DND-41 (cell line): ENCODE measurements at regions not wholly inside any gene's neighbourhood (a gene's known extent, or its start where the extent isn't known, plus 50 kb on each side); places are given as distances from the start of the nearest gene placed in this dataset.

ENCODE experiments used
- ATAC-seq: fragments of 200-7000 bp; cut with Tn5 transposase; 3 replicates; pipeline ENCODE4 v1.9.1; 2021; ENCODE audit warnings: low read depth; ENCODE audit not compliant: insufficient read depth
- DNase-seq: peaks from one replicate; pipeline ENCODE4 v3.0.0-alpha.2; 2020
- H2AFZ ChIP-seq: 2 replicates; pipeline ENCODE4 v1.6.0; 2012; ENCODE audit warnings: low read depth, low read length
- H3K27ac ChIP-seq: 2 replicates; pipeline ENCODE4 v1.5.1; 2012; ENCODE audit warnings: low read length, inconsistent platforms
- H3K27me3 ChIP-seq: fragments of 200-600 bp; sonication (generic); 2 replicates; pipeline ENCODE4 v1.6.0; 2012; ENCODE audit warnings: low read length, mild to moderate bottlenecking, inconsistent platforms; ENCODE audit not compliant: insufficient read depth, poor library complexity
- H3K36me3 ChIP-seq: 2 replicates; pipeline ENCODE4 v1.5.1; 2012; ENCODE audit warnings: low read length, inconsistent platforms; ENCODE audit not compliant: insufficient read depth
- H3K4me1 ChIP-seq: 2 replicates; pipeline ENCODE4 v1.5.1; 2012; ENCODE audit warnings: mild to moderate bottlenecking, low read length; ENCODE audit not compliant: insufficient read depth
- H3K4me2 ChIP-seq: 2 replicates; pipeline ENCODE4 v1.6.0; 2012; ENCODE audit warnings: mild to moderate bottlenecking, moderate library complexity, low read length, inconsistent platforms; ENCODE audit not compliant: insufficient read depth
- H3K4me3 ChIP-seq, 2 experiments: fragments of 200-600 bp in 1 of 2; shearing (Covaris generic) in 1 of 2; 2 replicates each; pipeline ENCODE4 v1.5.1; 2012 to 2016; ENCODE audit warnings: inconsistent platforms in 2 of 2, low read length in 2 of 2, mild to moderate bottlenecking in 2 of 2, low read depth in 1 of 2, moderate library complexity in 1 of 2
- H3K79me2 ChIP-seq: 2 replicates; pipeline ENCODE4 v1.6.0; 2012; ENCODE audit warnings: low read length, inconsistent platforms; ENCODE audit not compliant: insufficient read depth
- H3K9ac ChIP-seq: 2 replicates; pipeline ENCODE4 v1.6.0; 2012; ENCODE audit warnings: low read depth, mild to moderate bottlenecking, inconsistent platforms, low read length, moderate library complexity
- H3K9me3 ChIP-seq: 2 replicates; pipeline ENCODE4 v1.5.1; 2012; ENCODE audit warnings: low read length, moderate library complexity, mild to moderate bottlenecking, inconsistent platforms; ENCODE audit not compliant: insufficient read depth, severe bottlenecking
- H4K20me1 ChIP-seq: 2 replicates; pipeline ENCODE4 v1.6.0; 2012; ENCODE audit warnings: low read length; ENCODE audit not compliant: insufficient read depth
- EZH2 ChIP-seq: IDR thresholded peaks from 3 replicates; pipeline ENCODE4 v1.6.1; 2012; ENCODE audit warnings: borderline replicate concordance, low read depth, mild to moderate bottlenecking, moderate library complexity, low read length, inconsistent platforms; ENCODE audit not compliant: severe bottlenecking
- TF ChIP-seq, protein P1 (sequence below): IDR thresholded peaks from 2 replicates; pipeline ENCODE4 v1.5.1; 2012; ENCODE audit warnings: borderline replicate concordance, low read length, moderate library complexity, mild to moderate bottlenecking; ENCODE audit not compliant: poor library complexity, severe bottlenecking; ENCODE audit errors: extremely low read depth

DNA sequence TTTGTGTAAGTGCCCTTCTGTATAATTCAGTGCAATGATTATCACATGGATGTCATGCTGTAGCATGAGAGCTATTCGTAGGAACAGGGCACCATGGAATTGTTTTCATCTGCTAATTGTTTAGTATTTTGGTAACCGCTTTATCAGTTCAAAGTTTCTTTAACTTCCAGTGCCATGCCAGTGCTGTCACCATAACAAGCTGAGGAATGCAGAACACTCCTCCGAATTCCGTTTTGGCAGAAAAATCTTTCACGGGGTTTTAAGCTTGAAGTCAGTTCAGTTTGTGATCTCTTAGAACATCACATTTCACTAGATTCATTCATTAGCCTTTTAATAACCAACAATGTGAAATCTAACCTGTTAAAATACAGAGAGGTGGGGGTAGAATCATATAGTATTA is 117.2 kb upstream of the SEMA3C start:
- Histone ChIP-seq H3K4me3 (no peak overlapping the region), H3K9ac (no peak overlapping the region), H3K27ac (no peak overlapping the region), H3K4me2 (no peak overlapping the region), H3K4me1 (no peaks in the 10 kb centered on the region), H3K79me2 (no peaks in the 10 kb centered on the region), H4K20me1 (no peaks in the 10 kb centered on the region), H3K27me3 (no peaks in the 10 kb centered on the region), H3K9me3 (no peaks in the 10 kb centered on the region), H3K36me3 (no peaks in the 10 kb centered on the region), H2AFZ (no peak overlapping the region)
- TF ChIP-seq EZH2, result no peak
- TF ChIP-seq, protein P1, sequence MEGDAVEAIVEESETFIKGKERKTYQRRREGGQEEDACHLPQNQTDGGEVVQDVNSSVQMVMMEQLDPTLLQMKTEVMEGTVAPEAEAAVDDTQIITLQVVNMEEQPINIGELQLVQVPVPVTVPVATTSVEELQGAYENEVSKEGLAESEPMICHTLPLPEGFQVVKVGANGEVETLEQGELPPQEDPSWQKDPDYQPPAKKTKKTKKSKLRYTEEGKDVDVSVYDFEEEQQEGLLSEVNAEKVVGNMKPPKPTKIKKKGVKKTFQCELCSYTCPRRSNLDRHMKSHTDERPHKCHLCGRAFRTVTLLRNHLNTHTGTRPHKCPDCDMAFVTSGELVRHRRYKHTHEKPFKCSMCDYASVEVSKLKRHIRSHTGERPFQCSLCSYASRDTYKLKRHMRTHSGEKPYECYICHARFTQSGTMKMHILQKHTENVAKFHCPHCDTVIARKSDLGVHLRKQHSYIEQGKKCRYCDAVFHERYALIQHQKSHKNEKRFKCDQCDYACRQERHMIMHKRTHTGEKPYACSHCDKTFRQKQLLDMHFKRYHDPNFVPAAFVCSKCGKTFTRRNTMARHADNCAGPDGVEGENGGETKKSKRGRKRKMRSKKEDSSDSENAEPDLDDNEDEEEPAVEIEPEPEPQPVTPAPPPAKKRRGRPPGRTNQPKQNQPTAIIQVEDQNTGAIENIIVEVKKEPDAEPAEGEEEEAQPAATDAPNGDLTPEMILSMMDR, result no peak
- no peak for ATAC-seq
- DNase-seq, result no peak

DNA sequence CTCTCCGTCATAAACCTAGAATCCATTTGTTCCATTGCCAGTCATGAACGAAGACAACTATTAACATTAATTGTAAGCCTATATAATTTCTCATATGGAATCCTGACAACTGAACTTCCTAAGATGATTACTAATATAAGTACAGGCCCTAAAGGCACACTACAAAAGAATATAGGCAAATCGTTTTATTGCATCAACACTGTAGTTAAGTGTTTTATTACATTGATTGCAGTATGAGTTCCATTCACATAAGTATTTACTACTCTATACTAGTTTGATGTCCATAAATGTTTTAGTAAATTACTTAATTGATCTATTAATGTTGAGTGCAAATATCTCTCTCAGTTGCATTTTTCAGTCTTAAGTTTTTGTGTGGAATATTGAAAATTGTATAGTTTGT is 113.1 kb upstream of the SEMA3C start:
- Histone ChIP-seq H3K36me3 (no peaks in the 10 kb centered on the region), H3K9me3 (no peaks in the 10 kb centered on the region), H3K27me3 (no peaks in the 10 kb centered on the region), H3K4me2 (no peak overlapping the region), H3K4me1 (no peaks in the 10 kb centered on the region), H4K20me1 (no peaks in the 10 kb centered on the region), H2AFZ (no peak overlapping the region), H3K79me2 (no peaks in the 10 kb centered on the region), H3K9ac (no peak overlapping the region), H3K27ac (no peak overlapping the region), H3K4me3 (no peak overlapping the region)
- DNase-seq (no peak), ATAC-seq (no peak)
- no peak for TF ChIP-seq EZH2
- TF ChIP-seq, protein P1, result no peak

DNA sequence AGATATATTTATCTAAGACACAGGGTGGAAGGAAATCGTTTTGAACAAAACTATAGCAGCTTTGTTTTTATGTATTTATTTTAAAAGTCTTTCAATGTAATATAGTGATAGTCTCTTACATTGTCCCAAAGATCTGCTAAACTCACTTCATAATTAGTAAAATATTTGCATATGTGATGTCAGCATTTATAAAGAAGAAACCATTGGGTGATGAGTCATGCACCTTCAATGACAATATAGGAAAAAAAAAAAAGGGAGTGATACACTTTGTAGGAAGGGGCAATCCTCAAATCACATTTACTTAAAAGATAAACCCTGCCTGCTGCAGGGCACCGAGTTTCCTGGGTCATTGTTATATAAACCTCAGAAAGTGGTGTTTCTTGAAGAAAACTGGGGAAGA is 112.4 kb upstream of the SEMA3C start:
- Histone ChIP-seq H3K9ac (no peak overlapping the region), H4K20me1 (no peaks in the 10 kb centered on the region), H3K36me3 (no peaks in the 10 kb centered on the region), H3K4me3 (no peak overlapping the region), H3K4me2 (no peak overlapping the region), H3K79me2 (no peaks in the 10 kb centered on the region), H3K9me3 (no peaks in the 10 kb centered on the region), H2AFZ (no peak overlapping the region), H3K27ac (no peak overlapping the region), H3K4me1 (no peaks in the 10 kb centered on the region), H3K27me3 (no peaks in the 10 kb centered on the region)
- TF ChIP-seq, protein P1, result no peak
- TF ChIP-seq EZH2, result no peak
- no peak for ATAC-seq
- DNase-seq, result no peak

DNA sequence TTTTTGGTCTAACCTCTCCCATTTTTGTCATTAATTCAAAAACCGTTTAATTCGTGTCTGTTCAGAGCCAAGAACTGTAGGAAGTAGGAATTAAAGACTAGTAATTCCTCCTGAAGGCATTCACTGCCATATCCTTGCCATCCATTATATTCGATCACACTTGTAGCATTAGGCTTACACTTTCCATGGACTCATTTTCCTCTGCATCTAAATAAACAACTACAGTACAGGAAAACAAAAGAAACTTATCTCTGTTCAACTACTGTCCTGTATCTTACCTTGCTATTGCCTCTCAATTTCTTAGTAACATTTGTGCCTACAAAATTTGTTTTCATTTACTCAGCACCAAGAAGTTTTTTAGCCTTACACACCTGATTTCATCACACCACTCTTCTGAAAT is 111.6 kb upstream of the SEMA3C start:
- no peak overlapping the region for H3K27ac ChIP-seq
- no peaks in the 10 kb centered on the region for H3K27me3 ChIP-seq
- no peaks in the 10 kb centered on the region for H3K4me1 ChIP-seq
- H2AFZ ChIP-seq, result no peak overlapping the region
- no peaks in the 10 kb centered on the region for H3K79me2 ChIP-seq
- no peak overlapping the region for H3K4me2 ChIP-seq
- ATAC-seq (no peak), DNase-seq (no peak)
- H3K4me3 ChIP-seq, result no peak overlapping the region
- H4K20me1 ChIP-seq, result no peaks in the 10 kb centered on the region
- H3K9me3 ChIP-seq, result no peaks in the 10 kb centered on the region
- no peak overlapping the region for H3K9ac ChIP-seq
- no peak for TF ChIP-seq EZH2
- TF ChIP-seq, protein P1, result no peak
- no peaks in the 10 kb centered on the region for H3K36me3 ChIP-seq
